Left kidney (tissue), 1 donor: ENCODE measurements at regions not wholly inside any gene's neighbourhood (a gene's known extent, or its start where the extent isn't known, plus 50 kb on each side); places are given as distances from the start of the nearest gene placed in this dataset.
"Not testable (repeated sequence)": the region's sequence is repeated elsewhere in the genome, so short reads cannot be mapped to it uniquely, and the experiment has no call there.

Experiments used
- DNase-seq: peaks from one replicate; pipeline ENCODE4 v3.0.0-alpha.2; 2013

DNA sequence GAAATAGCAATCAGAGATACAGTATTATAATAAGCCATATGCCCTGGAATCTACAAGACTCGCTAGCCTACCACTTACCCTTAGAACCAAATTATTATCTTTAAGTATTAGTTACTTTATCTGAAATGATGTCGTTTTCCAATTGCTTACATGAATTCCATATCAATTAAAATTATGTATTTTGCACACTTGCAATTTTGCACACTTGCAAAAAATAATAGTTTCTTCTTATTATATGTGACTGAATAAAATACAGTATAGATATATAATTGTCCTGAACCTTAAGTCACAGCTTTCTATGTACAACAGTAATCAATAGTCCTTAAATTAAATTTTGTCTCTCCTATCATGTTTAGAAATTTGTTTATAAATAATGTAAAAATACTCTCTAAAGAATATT, 2095.1 kb downstream of the NCAM2 start:
- DNase-seq = no peak

- DNase-seq = no peak
Measured at GRCh38 chr21:23099185-23099584, 2101.0 kb downstream of the NCAM2 start.

- DNase-seq = no peak
Measured at GRCh38 chr21:23101111-23101510, 2102.9 kb downstream of the NCAM2 start.

DNA sequence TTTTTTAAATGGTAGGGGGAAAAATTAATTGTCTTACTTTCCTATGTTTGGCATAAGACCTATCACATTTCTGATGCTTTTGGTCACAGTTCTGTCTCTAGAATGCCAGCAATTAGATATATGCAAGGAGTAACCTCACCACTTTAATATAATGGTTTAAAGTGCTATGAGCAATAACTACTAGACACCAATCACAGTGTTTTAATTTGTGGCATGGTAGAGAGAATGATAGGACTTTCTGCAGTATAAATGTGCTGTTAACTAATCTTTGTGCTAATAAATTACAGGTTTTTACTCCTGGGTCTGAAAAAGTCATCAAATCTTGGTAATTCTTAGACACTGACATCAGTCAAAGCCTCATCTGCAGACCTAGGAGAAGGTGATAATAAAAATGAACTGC, 2110.3 kb downstream of the NCAM2 start:
- no peak for DNase-seq

DNA sequence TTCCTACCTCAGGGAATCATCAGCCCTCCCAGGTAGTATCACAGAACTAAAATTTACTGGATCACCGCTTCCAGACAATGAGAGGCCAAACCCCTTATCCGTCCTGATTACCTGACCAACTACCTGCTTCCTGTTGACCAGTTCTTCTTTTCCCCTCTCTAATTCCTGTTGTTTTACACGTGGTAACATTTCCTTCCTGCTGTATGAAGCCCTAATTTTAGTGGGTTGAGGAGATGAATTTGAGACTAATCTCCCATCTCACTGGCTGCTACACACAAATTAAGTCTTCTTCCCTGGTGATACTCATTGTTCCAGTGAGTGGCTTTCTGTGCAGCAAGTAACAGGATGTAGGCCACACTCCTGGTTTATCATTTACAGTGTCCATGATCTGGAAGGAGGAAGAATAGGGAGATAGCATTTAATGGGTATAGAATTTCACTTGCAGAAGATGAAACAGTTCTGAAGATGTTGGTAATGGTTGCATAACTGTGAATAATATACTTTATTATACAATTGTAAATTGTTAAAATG, 2112.9 kb downstream of the NCAM2 start:
- DNase-seq = no peak

DNA sequence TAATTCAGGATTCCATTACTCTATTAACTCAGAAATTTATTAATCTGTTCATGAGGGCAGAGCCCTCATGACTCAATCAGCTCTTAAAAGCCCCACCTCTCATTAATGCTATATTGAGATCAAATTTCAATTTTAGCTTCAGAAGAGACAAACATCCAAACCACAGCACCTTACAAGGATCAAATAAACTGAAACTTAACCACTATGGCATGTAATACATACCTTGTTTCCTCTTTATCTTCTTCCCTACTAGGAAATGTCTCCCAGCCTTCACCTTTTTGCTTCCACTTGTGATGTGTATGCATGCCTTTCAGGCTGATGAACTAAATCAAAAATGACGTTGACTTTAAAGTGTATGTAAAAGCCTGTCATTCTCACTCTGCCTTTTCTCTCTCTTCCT, 2121.3 kb downstream of the NCAM2 start:
- DNase-seq = no peak

DNA sequence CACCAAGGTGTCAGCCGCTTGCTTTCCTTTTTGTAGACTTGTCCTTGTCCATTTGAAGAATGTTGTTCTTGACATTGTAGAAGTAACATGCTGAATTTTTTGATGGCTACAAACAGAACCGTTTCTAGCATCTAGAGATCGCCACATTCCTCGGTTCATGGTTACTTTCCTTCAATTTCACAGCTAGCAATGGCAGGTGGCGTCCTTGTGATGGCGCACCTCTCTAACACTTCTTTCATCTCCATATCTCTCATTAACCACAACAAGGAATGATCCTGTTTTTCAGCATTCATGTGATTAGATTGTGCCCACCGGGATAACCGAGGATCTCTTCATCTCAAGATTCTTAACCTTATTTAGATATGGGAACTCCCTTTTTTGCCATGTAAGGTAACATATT, 2129.8 kb downstream of the NCAM2 start:
- DNase-seq = no peak

DNA sequence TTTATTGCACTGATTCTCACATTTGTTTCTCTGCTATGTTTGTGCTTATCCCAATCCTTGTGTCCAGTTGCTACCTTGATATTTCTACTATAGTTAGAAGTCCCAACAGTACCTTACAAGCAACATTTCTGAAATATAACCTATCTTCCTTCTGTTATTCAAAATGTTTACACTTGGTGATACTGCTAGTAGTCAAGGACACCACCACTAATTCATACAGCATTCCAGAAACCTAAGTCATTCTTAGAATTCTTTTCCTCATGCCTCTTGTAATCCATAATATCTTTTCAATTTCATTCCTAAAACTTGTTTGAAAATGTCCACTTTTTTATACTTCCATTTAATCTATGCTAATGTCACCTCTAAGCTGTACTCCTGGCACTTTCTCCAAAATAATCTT, 2132.1 kb downstream of the NCAM2 start:
- no peak for DNase-seq

DNA sequence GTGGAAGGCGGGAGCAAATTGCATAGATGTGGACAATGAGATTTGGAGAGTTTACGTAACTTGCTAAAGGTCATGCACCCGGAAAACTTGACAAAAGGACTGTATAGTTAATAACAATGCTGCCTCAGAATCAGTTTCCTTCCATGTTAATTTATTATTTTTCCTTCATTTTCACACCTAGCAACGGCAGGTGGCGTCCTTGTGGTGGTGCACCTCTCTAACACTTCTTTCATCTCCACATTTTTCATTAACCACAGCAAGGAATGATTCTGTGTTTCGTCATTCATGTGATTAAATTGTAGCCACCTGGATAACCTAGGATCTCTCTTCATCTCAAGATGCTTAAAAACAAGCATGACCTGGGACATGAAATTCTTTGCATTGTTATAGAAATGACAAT, 2133.0 kb downstream of the NCAM2 start:
- no peak for DNase-seq

GRCh38 chr21:23138797-23139196, 2140.6 kb downstream of the NCAM2 start:
- DNase-seq = no peak

- no peak for DNase-seq
Measured at GRCh38 chr21:23152130-23152529, 2153.9 kb downstream of the NCAM2 start.

DNA sequence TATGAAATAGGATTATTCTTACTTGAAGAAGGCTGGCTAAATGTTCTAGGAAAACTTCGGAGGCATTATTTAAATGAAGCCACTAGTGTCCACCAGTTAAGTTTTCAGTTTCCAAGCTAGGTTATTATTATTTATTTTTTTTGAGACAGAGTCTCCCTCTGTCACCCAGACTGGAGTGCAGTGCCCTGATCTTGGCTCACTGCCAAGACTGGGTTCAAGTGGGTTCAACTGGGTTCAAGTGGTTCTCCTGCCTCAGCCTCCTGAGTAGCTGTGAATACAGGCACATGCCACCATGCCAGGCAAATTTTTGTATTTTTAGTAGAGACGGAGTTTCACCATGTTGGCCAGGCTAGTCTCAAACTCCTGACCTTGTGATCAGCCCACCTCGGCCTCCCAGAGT, 2155.6 kb downstream of the NCAM2 start:
- not testable (repeated sequence) for DNase-seq

GRCh38 chr21:23155281-23155680, 2157.1 kb downstream of the NCAM2 start:
- DNase-seq = no peak

DNA sequence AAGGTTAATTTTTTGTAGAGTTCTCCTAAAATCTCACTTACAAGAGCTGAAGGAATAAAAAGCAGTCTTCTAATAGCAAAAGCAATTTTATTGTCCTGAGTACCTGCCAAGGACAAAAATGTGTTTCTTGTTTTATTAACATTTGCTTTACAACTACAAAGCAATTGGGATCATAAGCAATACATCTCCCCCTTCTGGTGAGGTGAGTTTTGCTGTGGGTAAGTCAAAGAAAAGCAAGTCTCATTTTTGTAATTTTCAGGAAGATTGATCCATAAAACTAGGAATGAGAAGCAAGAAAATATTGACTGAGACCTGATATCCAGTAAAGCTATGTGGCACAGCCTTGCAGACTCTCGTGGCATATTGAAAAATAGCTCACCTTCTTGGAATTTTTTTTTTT, 2162.7 kb downstream of the NCAM2 start:
- no peak for DNase-seq

DNA sequence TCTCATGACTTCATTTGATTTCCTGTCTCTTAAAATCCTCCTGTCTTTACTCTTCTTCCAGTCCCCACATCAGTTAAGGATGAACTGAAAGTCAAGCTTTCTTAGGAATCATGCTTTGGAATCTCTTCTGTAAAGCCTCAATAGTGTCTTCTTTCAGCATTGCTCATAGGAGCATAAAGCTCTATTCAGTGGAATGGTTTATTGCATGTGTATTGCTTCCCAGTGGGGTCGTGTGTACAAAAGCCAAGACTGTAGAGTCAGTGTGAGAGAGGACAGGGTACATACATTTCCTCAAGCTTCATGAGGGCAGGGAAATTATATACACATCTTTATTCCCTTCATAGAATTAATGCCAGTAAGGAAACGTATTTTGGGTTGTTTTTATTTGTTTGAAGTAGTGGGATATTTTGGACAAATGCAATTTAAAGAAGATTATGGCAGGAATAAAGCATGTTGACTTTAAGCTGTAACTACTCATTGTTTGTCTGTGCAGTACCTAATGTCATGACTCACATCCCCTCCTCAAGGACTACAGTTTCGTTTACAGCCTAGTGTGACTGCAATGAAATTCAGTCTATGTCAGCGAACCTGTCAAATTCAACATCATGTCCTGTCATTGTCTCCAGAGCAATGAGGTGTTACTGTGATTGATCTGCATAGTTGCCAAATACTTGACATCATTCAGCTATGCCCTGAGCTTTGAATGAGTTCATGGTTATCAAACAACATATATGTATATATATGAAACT, 2164.2 kb downstream of the NCAM2 start:
- DNase-seq = no peak
